Activated B cell treated with CpG ODN at 0.5 μM for 24 hours (primary cell): ENCODE measurements at regions not wholly inside any gene's neighbourhood (a gene's known extent, or its start where the extent isn't known, plus 50 kb on each side); places are given as distances from the start of the nearest gene placed in this dataset.

ENCODE experiments used
- ATAC-seq: fragments of 200-7000 bp; cut with Tn5 transposase; one replicate; pipeline ENCODE4 v1.10.0; 2021; ENCODE audit warnings: low read depth, mild to moderate bottlenecking, moderate library complexity
- CTCF ChIA-PET: fragments of 350-600 bp; sonication (Branson Sonifier 250); formaldehyde crosslinking; loops from one replicate; lab custom pipeline; 2021; ENCODE audit warnings: antibody characterized with exemption; lab: Charles Lee
- POLR2A ChIA-PET: fragments of 350-600 bp; sonication (Branson Sonifier 250); formaldehyde crosslinking; loops from one replicate; lab custom pipeline; 2021; ENCODE audit warnings: antibody characterized with exemption; lab: Charles Lee
- DNase-seq: peaks from one replicate; pipeline ENCODE4 v3.0.0; 2022
- H3K27ac Mint-ChIP-seq: one replicate; pipeline ENCODE4 v1.8.0; 2020; ENCODE audit warnings: mixed read lengths
- H3K27me3 Mint-ChIP-seq: one replicate; pipeline ENCODE4 v1.8.0; 2021; ENCODE audit warnings: mixed read lengths
- H3K36me3 Mint-ChIP-seq: one replicate; pipeline ENCODE4 v1.8.0; 2021; ENCODE audit warnings: low read depth, mixed read lengths
- H3K4me1 Mint-ChIP-seq: one replicate; pipeline ENCODE4 v1.8.0; 2021; ENCODE audit warnings: mixed read lengths
- H3K4me3 Mint-ChIP-seq: one replicate; pipeline ENCODE4 v1.8.0; 2020; ENCODE audit warnings: mild to moderate bottlenecking, mixed read lengths
- H3K9me3 Mint-ChIP-seq: one replicate; pipeline ENCODE4 v1.8.0; 2020; ENCODE audit warnings: mixed read lengths
- intact Hi-C: fragments of 100-400 bp; cut with micrococcal nuclease; formaldehyde crosslinking; loops from one replicate; pipeline ENCODE4 v1.15.1; 2024
- TF ChIP-seq, protein P1 (sequence below): fragments of 200-600 bp; IDR thresholded peaks from one replicate; pipeline ENCODE4 v1.8.0; 2022; ENCODE audit warnings: antibody characterized with exemption, mild to moderate bottlenecking

GRCh38 chr3:178369811-178370210, 166.4 kb upstream of the KCNMB2 start:
- no peaks in the 10 kb centered on the region for H3K4me1 Mint-ChIP-seq
- no peak overlapping the region for H3K27ac Mint-ChIP-seq
- H3K9me3 Mint-ChIP-seq = peaks cover 5% of the 10 kb centered on the region
- H3K4me3 Mint-ChIP-seq = no peak overlapping the region
- ATAC-seq = no peak
- intact Hi-C loops = no loop called here
- CTCF ChIA-PET = no interaction called here
- TF ChIP-seq, protein P1, sequence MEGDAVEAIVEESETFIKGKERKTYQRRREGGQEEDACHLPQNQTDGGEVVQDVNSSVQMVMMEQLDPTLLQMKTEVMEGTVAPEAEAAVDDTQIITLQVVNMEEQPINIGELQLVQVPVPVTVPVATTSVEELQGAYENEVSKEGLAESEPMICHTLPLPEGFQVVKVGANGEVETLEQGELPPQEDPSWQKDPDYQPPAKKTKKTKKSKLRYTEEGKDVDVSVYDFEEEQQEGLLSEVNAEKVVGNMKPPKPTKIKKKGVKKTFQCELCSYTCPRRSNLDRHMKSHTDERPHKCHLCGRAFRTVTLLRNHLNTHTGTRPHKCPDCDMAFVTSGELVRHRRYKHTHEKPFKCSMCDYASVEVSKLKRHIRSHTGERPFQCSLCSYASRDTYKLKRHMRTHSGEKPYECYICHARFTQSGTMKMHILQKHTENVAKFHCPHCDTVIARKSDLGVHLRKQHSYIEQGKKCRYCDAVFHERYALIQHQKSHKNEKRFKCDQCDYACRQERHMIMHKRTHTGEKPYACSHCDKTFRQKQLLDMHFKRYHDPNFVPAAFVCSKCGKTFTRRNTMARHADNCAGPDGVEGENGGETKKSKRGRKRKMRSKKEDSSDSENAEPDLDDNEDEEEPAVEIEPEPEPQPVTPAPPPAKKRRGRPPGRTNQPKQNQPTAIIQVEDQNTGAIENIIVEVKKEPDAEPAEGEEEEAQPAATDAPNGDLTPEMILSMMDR = no peak
- DNase-seq = no peak
- H3K36me3 Mint-ChIP-seq = no peaks in the 10 kb centered on the region
- no peaks in the 10 kb centered on the region for H3K27me3 Mint-ChIP-seq
- POLR2A ChIA-PET = no interaction called here

DNA sequence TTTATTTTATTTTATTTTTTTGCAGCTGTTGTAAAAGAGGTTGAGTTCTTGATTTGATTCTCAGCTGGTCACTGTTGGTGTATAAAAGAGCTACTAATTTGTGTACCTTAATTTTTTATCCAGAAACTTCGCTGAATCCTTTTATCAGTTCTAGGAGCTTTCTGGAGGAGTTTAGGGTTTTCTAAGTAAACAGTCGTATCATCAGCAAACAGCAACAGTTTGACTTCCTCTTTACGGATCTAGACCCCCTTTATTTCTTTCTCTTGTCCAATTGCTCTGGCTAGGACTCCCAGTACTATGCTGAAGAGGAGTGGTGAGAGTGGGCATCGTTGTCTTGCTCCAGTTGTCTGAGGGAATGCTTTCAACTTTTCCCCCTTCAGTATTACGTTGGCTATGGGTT, 165.8 kb upstream of the KCNMB2 start:
- POLR2A ChIA-PET = no interaction called here
- no peaks in the 10 kb centered on the region for H3K36me3 Mint-ChIP-seq
- no peak for DNase-seq
- no peak overlapping the region for H3K4me3 Mint-ChIP-seq
- H3K4me1 Mint-ChIP-seq = no peaks in the 10 kb centered on the region
- no peak for ATAC-seq
- TF ChIP-seq, protein P1 = no peak
- H3K27me3 Mint-ChIP-seq = no peaks in the 10 kb centered on the region
- H3K27ac Mint-ChIP-seq = no peak overlapping the region
- CTCF ChIA-PET = no interaction called here
- intact Hi-C loops = no loop called here
- peaks cover 5% of the 10 kb centered on the region for H3K9me3 Mint-ChIP-seq

DNA sequence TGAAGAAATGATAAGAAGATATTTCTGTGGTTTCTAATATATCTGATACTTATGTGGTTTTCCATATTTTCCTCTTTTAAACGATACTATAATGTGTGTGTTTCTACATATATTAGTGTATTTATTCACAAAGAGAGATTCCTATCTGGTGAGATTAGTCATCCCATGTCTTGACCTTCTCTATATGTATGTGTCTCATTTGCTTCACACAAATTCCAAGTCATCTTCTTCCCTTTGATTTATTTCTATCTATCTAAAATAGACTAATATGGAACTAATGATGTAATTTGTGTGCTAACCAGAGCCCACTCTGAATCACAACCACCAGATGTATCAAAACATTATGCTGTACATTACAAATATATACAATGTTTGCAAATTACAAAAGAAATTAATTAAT, 154.7 kb upstream of the KCNMB2 start:
- H3K4me1 Mint-ChIP-seq = no peaks in the 10 kb centered on the region
- ChIA-PET POLR2A (no interaction called here), CTCF (no interaction called here)
- H3K4me3 Mint-ChIP-seq = no peak overlapping the region
- H3K36me3 Mint-ChIP-seq = no peaks in the 10 kb centered on the region
- H3K27ac Mint-ChIP-seq = no peak overlapping the region
- no peak for DNase-seq
- intact Hi-C loops = loop anchor here (10.0 kb wide), 2 partner anchors 1027 to 1187 kb away; partner anchors contain the start of gene TBL1XR1
- no peaks in the 10 kb centered on the region for H3K9me3 Mint-ChIP-seq
- TF ChIP-seq, protein P1 = no peak
- H3K27me3 Mint-ChIP-seq = no peaks in the 10 kb centered on the region
- ATAC-seq = no peak

- no peaks in the 10 kb centered on the region for H3K36me3 Mint-ChIP-seq
- H3K27ac Mint-ChIP-seq = no peak overlapping the region
- no peak for ATAC-seq
- no peak for DNase-seq
- no peaks in the 10 kb centered on the region for H3K9me3 Mint-ChIP-seq
- H3K27me3 Mint-ChIP-seq = no peaks in the 10 kb centered on the region
- ChIA-PET CTCF (no interaction called here), POLR2A (no interaction called here)
- H3K4me1 Mint-ChIP-seq = no peaks in the 10 kb centered on the region
- TF ChIP-seq, protein P1 = no peak
- no peak overlapping the region for H3K4me3 Mint-ChIP-seq
- intact Hi-C loops = loop anchor here (10.0 kb wide), 2 partner anchors 1027 to 1187 kb away; partner anchors contain the start of gene TBL1XR1
Observed at GRCh38 chr3:178381971-178382448, 154.2 kb upstream of the KCNMB2 start.

GRCh38 chr3:178382449-178383061, 153.7 kb upstream of the KCNMB2 start:
- CTCF ChIA-PET = no interaction called here

More at GRCh38 chr3:178382449-178383061, 153.7 kb upstream of the KCNMB2 start:
- Mint-ChIP-seq H3K4me1 (no peaks in the 10 kb centered on the region), H3K36me3 (no peaks in the 10 kb centered on the region), H3K27me3 (no peaks in the 10 kb centered on the region), H3K27ac (no peak overlapping the region), H3K4me3 (no peak overlapping the region), H3K9me3 (no peaks in the 10 kb centered on the region)
- ATAC-seq = no peak
- intact Hi-C loops = loop anchor here (10.0 kb wide), 2 partner anchors 1028 to 1188 kb away; partner anchors contain the start of gene TBL1XR1
- DNase-seq = no peak
- POLR2A ChIA-PET = no interaction called here
- TF ChIP-seq, protein P1 = no peak
